ENCODE measurements at regions not wholly inside any gene's neighbourhood (a gene's known extent, or its start where the extent isn't known, plus 50 kb on each side); places are given as distances from the start of the nearest gene placed in this dataset.

- no peak for TF ChIP-seq CTCF (conservative IDR thresholded peaks at IDR 0.05)
- TF ChIP-seq ZFX (IDR thresholded peaks at IDR 0.05) = no peak
These were observed 459.7 kb downstream of the GRXCR1 start for GRCh38 chr4:43351970-43352806.
